HepG2 (cell line): ENCODE measurements at regions not wholly inside any gene's neighbourhood (a gene's known extent, or its start where the extent isn't known, plus 50 kb on each side); places are given as distances from the start of the nearest gene placed in this dataset.

Experiments used
- ATAC-seq: fragments of 200-7000 bp; cut with Tn5 transposase; 3 replicates; pipeline ENCODE4 v1.9.1; 2020; ENCODE audit warnings: mild to moderate bottlenecking, moderate library complexity
- BruUV-seq: library from RNA; stranded (reverse); fragments of 400-500 nt; replicated peaks from 2 replicates; lab custom pipeline; 2021; lab: Mats Ljungman, UMichigan
- CTCF ChIA-PET: fragments of 300-600 bp; formaldehyde crosslinking; extraction: SDS; loops from one replicate; lab custom pipeline; 2021; ENCODE audit warnings: low total read pairs, inconsistent platforms, low intra/inter-chr PET ratio; lab: Yijun Ruan, JAX
- POLR2A ChIA-PET: fragments of 350-600 bp; sonication (Branson Sonifier 250); formaldehyde crosslinking; loops from one replicate; lab custom pipeline; 2020; ENCODE audit warnings: antibody characterized with exemption, inconsistent platforms; lab: Yijun Ruan, JAX
- DNase-seq: peaks from one replicate; pipeline ENCODE4 v3.0.0-alpha.2; 2015; ENCODE audit warnings: low spot score
- FAIRE-seq: peaks from 3 replicates; lab custom pipeline; 2011; peaks lifted over from hg19 to GRCh38; lab: Jason Lieb, UNC
- H2AFZ ChIP-seq: one replicate; pipeline ENCODE4 v1.6.1; 2011; ENCODE audit warnings: low read length, inconsistent platforms
- H3K27ac ChIP-seq: fragments of 300-600 bp; 3 replicates; pipeline ENCODE4 v1.8.0; 2011; ENCODE audit warnings: mixed run types, mild to moderate bottlenecking, mixed read lengths, low read length, inconsistent platforms; ENCODE audit not compliant: insufficient read depth; ENCODE audit errors: extremely low read length
- H3K27me3 ChIP-seq, 2 experiments: fragments of 200-600 bp in 1 of 2; 2 replicates in 1 of 2; 3 replicates in 1 of 2; pipeline versions ENCODE4 v1.6.0 to v1.8.0; 2011; ENCODE audit warnings: low read length in 2 of 2, mild to moderate bottlenecking in 2 of 2, moderate library complexity in 2 of 2, inconsistent platforms in 1 of 2; ENCODE audit not compliant: insufficient read depth in 2 of 2, control insufficient read depth in 1 of 2
- H3K36me3 ChIP-seq, 2 experiments: fragments of 200-600 bp in 1 of 2; replicated peaks in 1 of 2; 2 replicates in 1 of 2; 3 replicates in 1 of 2; pipeline versions ENCODE4 v1.5.1 to v1.8.0; 2011; ENCODE audit warnings: low read length in 2 of 2, inconsistent platforms in 1 of 2; ENCODE audit not compliant: insufficient read depth in 2 of 2, control insufficient read depth in 1 of 2
- H3K4me1 ChIP-seq: 2 replicates; pipeline ENCODE4 v1.5.1; 2012; ENCODE audit warnings: low read length, inconsistent platforms; ENCODE audit not compliant: insufficient read depth
- H3K4me2 ChIP-seq: 2 replicates; pipeline ENCODE4 v1.6.0; 2011; ENCODE audit warnings: low read depth, low read length, inconsistent platforms
- H3K4me3 ChIP-seq, 3 experiments: fragments of 200-600 bp in 1 of 3; sonication (generic), shearing (Covaris generic) in 1 of 3; replicated peaks in 1 of 3; 2 replicates each; pipeline ENCODE4 v1.5.1; 2011 to 2016; ENCODE audit warnings: low read length in 3 of 3, inconsistent platforms in 2 of 3, low read depth in 2 of 3, mild to moderate bottlenecking in 2 of 3, control low read depth in 1 of 3, mixed read lengths in 1 of 3; ENCODE audit not compliant: insufficient read depth in 1 of 3
- H3K79me2 ChIP-seq: one replicate; pipeline ENCODE4 v1.6.1; 2011; ENCODE audit warnings: low read length, inconsistent platforms; ENCODE audit not compliant: insufficient read depth
- H3K9ac ChIP-seq: 2 replicates; pipeline ENCODE4 v1.6.0; 2011; ENCODE audit warnings: mild to moderate bottlenecking, low read depth, low read length, inconsistent platforms; ENCODE audit not compliant: insufficient read depth
- H3K9me3 ChIP-seq: 2 replicates; pipeline ENCODE4 v1.5.1; 2012; ENCODE audit warnings: mild to moderate bottlenecking, low read length
- H4K20me1 ChIP-seq: 2 replicates; pipeline ENCODE4 v1.6.0; 2011; ENCODE audit warnings: inconsistent platforms, mild to moderate bottlenecking, low read length, moderate library complexity; ENCODE audit not compliant: insufficient read depth
- CHD4 ChIP-seq: fragments of 200-600 bp; sonication (generic); IDR thresholded peaks from 2 replicates; pipeline ENCODE4 v1.7.0; 2017; ENCODE audit warnings: mild to moderate bottlenecking, low read length, borderline replicate concordance
- ESRRA ChIP-seq: sonication (generic); formaldehyde crosslinking; IDR thresholded peaks from 2 replicates; pipeline ENCODE4 v1.5.1; 2020; ENCODE audit warnings: mild to moderate bottlenecking, low read depth, missing genetic modification reagents
- POLR2AphosphoS5 ChIP-seq: IDR thresholded peaks from 2 replicates; pipeline ENCODE4 v1.6.1; 2012; ENCODE audit warnings: low read depth, low read length
- SP2 ChIP-seq: sonication (generic); formaldehyde crosslinking; IDR thresholded peaks from 2 replicates; pipeline ENCODE4 v1.5.1; 2020; ENCODE audit warnings: mild to moderate bottlenecking, missing genetic modification reagents
- SRF ChIP-seq: IDR thresholded peaks from 2 replicates; pipeline ENCODE4 v1.6.1; 2011; ENCODE audit warnings: mild to moderate bottlenecking, low read depth, low read length, moderate library complexity
- ZFP62 ChIP-seq: sonication (generic); formaldehyde crosslinking; IDR thresholded peaks from 2 replicates; pipeline ENCODE4 v1.4.0; 2020; ENCODE audit warnings: missing genetic modification reagents
- ZNF235 ChIP-seq: sonication (generic); formaldehyde crosslinking; IDR thresholded peaks from 2 replicates; pipeline ENCODE4 v1.8.1; 2023; ENCODE audit warnings: mild to moderate bottlenecking, missing genetic modification reagents, borderline replicate concordance
- ZNF556 ChIP-seq: sonication (generic); formaldehyde crosslinking; IDR thresholded peaks from 2 replicates; pipeline ENCODE4 v1.4.0; 2020; ENCODE audit warnings: mild to moderate bottlenecking, missing genetic modification reagents, borderline replicate concordance
- ZNF703 ChIP-seq: sonication (generic); formaldehyde crosslinking; IDR thresholded peaks from 2 replicates; pipeline ENCODE4 v1.5.1; 2020; ENCODE audit warnings: missing genetic modification reagents, mild to moderate bottlenecking, moderate library complexity, borderline replicate concordance
- WGBS: methylation state at CpG from one replicate; pipeline ENCODE4 v1.1.6; 2017; ENCODE audit warnings: low lambda C conversion rate; 5-methylcytosine and 5-hydroxymethylcytosine counted together
- in situ Hi-C: cut with HindIII; loops from 2 replicates; pipeline ENCODE4 v1.10.0; 2017; ENCODE audit warnings: low pct_unique_long_range_greater_than_20kb; ENCODE audit not compliant: extremely low pct_ligation_motif_present
- intact Hi-C: fragments of 100-400 bp; cut with micrococcal nuclease; formaldehyde crosslinking; loops from one replicate; pipeline ENCODE4 v1.10.0; 2022; ENCODE audit not compliant: unreplicated experiment
- TF ChIP-seq, protein P1 (sequence below): sonication (generic); formaldehyde crosslinking; IDR thresholded peaks from 2 replicates; pipeline ENCODE4 v1.4.0; 2020; ENCODE audit warnings: missing genetic modification reagents, low read depth, mild to moderate bottlenecking, borderline replicate concordance
- TF ChIP-seq, protein P2 (sequence below): sonication (generic); formaldehyde crosslinking; IDR thresholded peaks from 2 replicates; pipeline ENCODE4 v1.4.0; 2020; ENCODE audit warnings: mild to moderate bottlenecking, missing genetic modification reagents
- TF ChIP-seq, protein P3 (sequence below): sonication (generic); formaldehyde crosslinking; IDR thresholded peaks from 2 replicates; pipeline ENCODE4 v1.4.0; 2020; ENCODE audit warnings: missing genetic modification reagents
- TF ChIP-seq, protein P4 (sequence below): sonication (generic); formaldehyde crosslinking; IDR thresholded peaks from 2 replicates; pipeline ENCODE4 v1.4.0; 2020; ENCODE audit warnings: missing genetic modification reagents, borderline replicate concordance
- TF ChIP-seq, protein P5 (sequence below): sonication (generic); formaldehyde crosslinking; IDR thresholded peaks from 2 replicates; pipeline ENCODE4 v1.8.1; 2023; ENCODE audit warnings: mild to moderate bottlenecking, missing genetic modification reagents, borderline replicate concordance

DNA sequence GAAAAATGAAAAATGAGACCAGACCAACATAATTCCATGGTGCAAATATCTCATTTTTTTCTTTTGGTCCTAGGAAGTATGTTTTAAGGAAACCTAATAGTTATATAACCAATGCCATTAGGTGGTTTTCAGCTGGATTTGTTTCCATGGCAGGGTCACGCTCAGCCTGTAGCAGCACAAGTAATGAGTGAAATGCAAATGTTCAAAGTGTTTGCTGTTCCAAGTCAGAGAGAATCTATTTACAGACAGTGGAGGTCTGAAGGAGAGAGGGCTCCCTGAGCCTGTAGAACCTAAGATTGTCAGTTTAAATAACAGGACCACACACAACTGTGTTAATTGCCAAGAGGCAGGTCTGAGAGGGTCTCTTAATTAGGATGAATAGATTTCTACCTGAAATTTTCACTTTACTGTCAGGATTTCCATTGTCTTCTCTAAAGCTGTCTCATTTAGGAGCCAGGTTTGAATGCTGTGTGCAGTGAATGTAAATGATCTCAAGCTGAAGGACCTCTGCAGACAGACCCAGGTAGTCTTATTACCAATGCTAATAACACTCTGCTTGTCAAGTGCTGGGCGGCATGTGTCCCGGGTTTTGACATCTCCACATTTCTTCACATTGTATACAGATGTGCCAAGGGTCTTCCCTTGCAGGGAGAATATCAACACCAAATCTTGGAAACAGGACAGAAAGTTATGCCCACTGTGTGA is 317.3 kb upstream of the NECTIN3 start:
- in situ Hi-C loops, result no loop called here
- Histone ChIP-seq H2AFZ (no peak overlapping the region), H4K20me1 (no peaks in the 10 kb centered on the region), H3K27me3 (no peaks in the 10 kb centered on the region), H3K79me2 (no peaks in the 10 kb centered on the region), H3K9ac (no peak overlapping the region), H3K36me3 (no peaks in the 10 kb centered on the region), H3K4me1 (peaks cover 33% of the 10 kb centered on the region), H3K27ac (no peak overlapping the region), H3K9me3 (no peaks in the 10 kb centered on the region), H3K4me3 (no peak overlapping the region), H3K4me2 (no peak overlapping the region)
- WGBS, result 47% methylated on average over 3 of the region's 3 CpGs
- FAIRE-seq (no peak), ATAC-seq (no peak), DNase-seq (no peak)
- intact Hi-C loops, result no loop called here
- BruUV-seq, result no TSS peak
- POLR2A ChIA-PET, result no interaction called here
- CTCF ChIA-PET, result no interaction called here
- TF ChIP-seq, protein P1, sequence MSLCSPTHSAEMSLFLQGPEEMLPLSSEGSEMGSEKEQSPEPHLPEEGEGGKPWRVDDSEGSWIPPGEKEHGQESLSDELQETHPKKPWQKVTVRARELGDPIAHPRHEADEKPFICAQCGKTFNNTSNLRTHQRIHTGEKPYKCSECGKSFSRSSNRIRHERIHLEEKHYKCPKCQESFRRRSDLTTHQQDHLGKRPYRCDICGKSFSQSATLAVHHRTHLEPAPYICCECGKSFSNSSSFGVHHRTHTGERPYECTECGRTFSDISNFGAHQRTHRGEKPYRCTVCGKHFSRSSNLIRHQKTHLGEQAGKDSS, result no peak
- TF ChIP-seq, protein P2, sequence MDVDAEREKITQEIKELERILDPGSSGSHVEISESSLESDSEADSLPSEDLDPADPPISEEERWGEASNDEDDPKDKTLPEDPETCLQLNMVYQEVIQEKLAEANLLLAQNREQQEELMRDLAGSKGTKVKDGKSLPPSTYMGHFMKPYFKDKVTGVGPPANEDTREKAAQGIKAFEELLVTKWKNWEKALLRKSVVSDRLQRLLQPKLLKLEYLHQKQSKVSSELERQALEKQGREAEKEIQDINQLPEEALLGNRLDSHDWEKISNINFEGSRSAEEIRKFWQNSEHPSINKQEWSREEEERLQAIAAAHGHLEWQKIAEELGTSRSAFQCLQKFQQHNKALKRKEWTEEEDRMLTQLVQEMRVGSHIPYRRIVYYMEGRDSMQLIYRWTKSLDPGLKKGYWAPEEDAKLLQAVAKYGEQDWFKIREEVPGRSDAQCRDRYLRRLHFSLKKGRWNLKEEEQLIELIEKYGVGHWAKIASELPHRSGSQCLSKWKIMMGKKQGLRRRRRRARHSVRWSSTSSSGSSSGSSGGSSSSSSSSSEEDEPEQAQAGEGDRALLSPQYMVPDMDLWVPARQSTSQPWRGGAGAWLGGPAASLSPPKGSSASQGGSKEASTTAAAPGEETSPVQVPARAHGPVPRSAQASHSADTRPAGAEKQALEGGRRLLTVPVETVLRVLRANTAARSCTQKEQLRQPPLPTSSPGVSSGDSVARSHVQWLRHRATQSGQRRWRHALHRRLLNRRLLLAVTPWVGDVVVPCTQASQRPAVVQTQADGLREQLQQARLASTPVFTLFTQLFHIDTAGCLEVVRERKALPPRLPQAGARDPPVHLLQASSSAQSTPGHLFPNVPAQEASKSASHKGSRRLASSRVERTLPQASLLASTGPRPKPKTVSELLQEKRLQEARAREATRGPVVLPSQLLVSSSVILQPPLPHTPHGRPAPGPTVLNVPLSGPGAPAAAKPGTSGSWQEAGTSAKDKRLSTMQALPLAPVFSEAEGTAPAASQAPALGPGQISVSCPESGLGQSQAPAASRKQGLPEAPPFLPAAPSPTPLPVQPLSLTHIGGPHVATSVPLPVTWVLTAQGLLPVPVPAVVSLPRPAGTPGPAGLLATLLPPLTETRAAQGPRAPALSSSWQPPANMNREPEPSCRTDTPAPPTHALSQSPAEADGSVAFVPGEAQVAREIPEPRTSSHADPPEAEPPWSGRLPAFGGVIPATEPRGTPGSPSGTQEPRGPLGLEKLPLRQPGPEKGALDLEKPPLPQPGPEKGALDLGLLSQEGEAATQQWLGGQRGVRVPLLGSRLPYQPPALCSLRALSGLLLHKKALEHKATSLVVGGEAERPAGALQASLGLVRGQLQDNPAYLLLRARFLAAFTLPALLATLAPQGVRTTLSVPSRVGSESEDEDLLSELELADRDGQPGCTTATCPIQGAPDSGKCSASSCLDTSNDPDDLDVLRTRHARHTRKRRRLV (CRISPR knock-in tag), result no peak
- TF ChIP-seq ZNF235 (no peak), ZNF556 (CRISPR knock-in tag) (no peak), POLR2AphosphoS5 (no peak), SRF (no peak), ZFP62 (no peak), ZNF703 (CRISPR knock-in tag) (no peak), SP2 (CRISPR knock-in tag) (no peak), ESRRA (CRISPR knock-in tag) (no peak), CHD4 (no peak)
- TF ChIP-seq, protein P3, sequence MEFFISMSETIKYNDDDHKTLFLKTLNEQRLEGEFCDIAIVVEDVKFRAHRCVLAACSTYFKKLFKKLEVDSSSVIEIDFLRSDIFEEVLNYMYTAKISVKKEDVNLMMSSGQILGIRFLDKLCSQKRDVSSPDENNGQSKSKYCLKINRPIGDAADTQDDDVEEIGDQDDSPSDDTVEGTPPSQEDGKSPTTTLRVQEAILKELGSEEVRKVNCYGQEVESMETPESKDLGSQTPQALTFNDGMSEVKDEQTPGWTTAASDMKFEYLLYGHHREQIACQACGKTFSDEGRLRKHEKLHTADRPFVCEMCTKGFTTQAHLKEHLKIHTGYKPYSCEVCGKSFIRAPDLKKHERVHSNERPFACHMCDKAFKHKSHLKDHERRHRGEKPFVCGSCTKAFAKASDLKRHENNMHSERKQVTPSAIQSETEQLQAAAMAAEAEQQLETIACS (CRISPR knock-in tag), result no peak
- TF ChIP-seq, protein P4, sequence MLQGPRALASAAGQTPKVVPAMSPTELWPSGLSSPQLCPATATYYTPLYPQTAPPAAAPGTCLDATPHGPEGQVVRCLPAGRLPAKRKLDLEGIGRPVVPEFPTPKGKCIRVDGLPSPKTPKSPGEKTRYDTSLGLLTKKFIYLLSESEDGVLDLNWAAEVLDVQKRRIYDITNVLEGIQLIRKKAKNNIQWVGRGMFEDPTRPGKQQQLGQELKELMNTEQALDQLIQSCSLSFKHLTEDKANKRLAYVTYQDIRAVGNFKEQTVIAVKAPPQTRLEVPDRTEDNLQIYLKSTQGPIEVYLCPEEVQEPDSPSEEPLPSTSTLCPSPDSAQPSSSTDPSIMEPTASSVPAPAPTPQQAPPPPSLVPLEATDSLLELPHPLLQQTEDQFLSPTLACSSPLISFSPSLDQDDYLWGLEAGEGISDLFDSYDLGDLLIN (CRISPR knock-in tag), result no peak
- TF ChIP-seq, protein P5, sequence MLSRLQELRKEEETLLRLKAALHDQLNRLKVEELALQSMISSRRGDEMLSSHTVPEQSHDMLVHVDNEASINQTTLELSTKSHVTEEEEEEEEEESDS (CRISPR knock-in tag), result no peak
